Activated naive CD8-positive, alpha-beta T cell treated with anti-CD3 and anti-CD28 coated beads, Interleukin-2, amount 50 U/mL, for 24 hours (primary cell): ENCODE measurements at regions not wholly inside any gene's neighbourhood (a gene's known extent, or its start where the extent isn't known, plus 50 kb on each side); places are given as distances from the start of the nearest gene placed in this dataset.
"Not testable (repeated sequence)": the region's sequence is repeated elsewhere in the genome, so short reads cannot be mapped to it uniquely, and the experiment has no call there.

Experiments
- ATAC-seq: fragments of 150-1000 bp; cut with Tn5 transposase; one replicate; pipeline ENCODE4 v1.10.0; 2021
- DNase-seq: peaks from one replicate; pipeline ENCODE4 v3.0.0; 2021
- H3K27ac Mint-ChIP-seq: one replicate; pipeline ENCODE4 v1.8.0; 2021; ENCODE audit warnings: mild to moderate bottlenecking, mixed read lengths
- H3K27me3 Mint-ChIP-seq: one replicate; pipeline ENCODE4 v1.8.0; 2021; ENCODE audit warnings: mixed read lengths
- H3K36me3 Mint-ChIP-seq: one replicate; pipeline ENCODE4 v1.8.0; 2021; ENCODE audit warnings: low read depth, mixed read lengths
- H3K4me1 Mint-ChIP-seq: one replicate; pipeline ENCODE4 v1.8.0; 2021; ENCODE audit warnings: mixed read lengths
- H3K4me3 Mint-ChIP-seq: one replicate; pipeline ENCODE4 v1.8.0; 2021; ENCODE audit warnings: mild to moderate bottlenecking, moderate library complexity, mixed read lengths
- H3K9me3 Mint-ChIP-seq: one replicate; pipeline ENCODE4 v1.8.0; 2021; ENCODE audit warnings: mixed read lengths

DNA sequence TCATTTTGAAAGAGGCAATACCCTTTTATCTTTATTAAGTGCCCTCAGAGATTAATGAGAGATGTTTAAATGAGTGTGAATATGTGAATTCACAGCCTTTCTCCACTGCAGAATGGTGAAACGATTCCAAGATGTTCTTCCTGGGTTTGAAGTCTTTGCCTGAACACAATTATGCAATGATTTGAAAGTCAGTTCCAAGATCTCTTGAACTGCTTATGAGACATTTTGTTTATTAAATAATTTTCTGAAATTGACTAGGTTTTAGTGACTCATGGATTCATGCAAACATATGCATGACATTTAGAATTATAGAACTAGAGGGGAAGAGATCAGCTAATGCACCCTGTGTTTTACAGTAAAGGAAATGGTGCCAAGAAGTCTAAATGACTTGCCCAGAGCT is 118.1 kb upstream of the SLC38A2 start:
- Mint-ChIP-seq H3K9me3 (no peaks in the 10 kb centered on the region), H3K4me3 (no peak overlapping the region), H3K27ac (no peak overlapping the region), H3K27me3 (no peaks in the 10 kb centered on the region), H3K36me3 (no peaks in the 10 kb centered on the region), H3K4me1 (no peaks in the 10 kb centered on the region)
- no peak for ATAC-seq
- DNase-seq, result no peak

DNA sequence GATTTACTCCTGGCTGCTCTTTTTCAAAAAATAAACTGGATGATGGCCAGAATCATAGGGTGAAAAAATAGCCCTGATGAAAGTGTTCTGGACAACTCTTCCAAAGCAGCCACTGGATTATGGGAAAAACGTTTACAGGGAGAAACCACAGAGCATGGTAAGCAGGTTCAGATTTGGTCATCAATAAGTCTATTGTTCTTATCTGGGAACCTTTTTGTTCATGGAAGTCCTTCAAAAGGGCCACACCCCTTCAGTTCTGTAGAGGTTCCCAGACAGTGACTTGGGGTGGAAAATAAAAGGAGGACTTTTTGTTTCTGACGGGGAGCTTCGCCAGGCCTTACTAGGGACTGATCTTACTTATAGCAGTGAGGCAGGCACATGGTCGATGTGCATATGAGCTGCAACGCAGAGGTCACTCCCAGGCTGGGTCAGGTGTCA is 117.4 kb upstream of the SLC38A2 start:
- H3K27ac Mint-ChIP-seq, result no peak overlapping the region
- no peaks in the 10 kb centered on the region for H3K36me3 Mint-ChIP-seq
- no peak overlapping the region for H3K4me3 Mint-ChIP-seq
- no peaks in the 10 kb centered on the region for H3K9me3 Mint-ChIP-seq
- H3K4me1 Mint-ChIP-seq, result no peaks in the 10 kb centered on the region
- H3K27me3 Mint-ChIP-seq, result no peaks in the 10 kb centered on the region
- no peak for ATAC-seq
- no peak for DNase-seq

DNA sequence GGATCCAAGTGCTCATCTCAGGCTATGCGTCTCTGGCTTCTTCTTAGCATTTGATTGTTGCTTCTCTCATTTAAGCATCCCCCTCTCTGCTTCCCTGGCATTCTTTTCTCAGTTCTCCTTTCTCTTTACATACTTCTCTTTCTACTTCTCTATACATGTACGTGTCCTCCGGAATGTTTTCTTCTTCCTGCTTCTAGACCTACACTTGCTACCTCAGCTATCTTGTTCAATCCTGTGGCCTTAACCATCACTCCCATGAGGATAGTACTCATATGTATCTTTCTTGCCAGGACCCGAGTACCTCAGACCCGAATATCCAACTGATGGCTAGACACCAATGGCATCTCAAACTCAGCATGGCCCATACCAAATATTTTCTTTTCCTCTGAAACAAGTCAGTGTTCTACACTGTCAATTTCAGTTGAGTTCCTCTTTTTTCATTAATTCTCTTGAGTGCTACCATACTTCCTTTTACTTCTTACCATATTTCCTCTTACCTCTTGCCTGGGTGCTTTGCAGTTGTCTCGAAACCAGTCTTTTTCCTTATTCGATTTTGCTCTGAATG is 115.1 kb upstream of the SLC38A2 start:
- DNase-seq (no peak), ATAC-seq (no peak)
- Mint-ChIP-seq H3K27ac (no peak overlapping the region), H3K9me3 (no peaks in the 10 kb centered on the region), H3K4me1 (no peaks in the 10 kb centered on the region), H3K27me3 (no peaks in the 10 kb centered on the region), H3K4me3 (no peak overlapping the region), H3K36me3 (no peaks in the 10 kb centered on the region)

DNA sequence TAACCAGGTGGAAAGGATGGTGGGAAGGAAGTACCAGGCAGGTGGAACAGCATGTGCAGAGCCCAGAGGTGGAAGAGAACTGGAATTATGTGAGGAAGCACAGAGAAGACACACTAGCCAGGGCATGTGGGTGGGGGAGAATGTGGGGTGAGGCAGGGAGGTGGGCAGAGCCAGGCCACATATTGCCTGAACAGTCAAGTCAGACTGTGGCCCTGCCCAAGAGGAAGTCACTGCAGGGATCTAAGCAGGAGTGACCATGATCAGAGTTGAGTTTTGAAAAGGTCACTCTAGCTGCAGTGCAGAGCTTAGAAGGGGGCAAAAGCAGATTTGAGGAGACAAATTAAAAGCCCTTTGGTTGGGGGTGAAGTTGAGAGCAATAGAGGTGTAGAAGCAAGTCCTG is 114.0 kb upstream of the SLC38A2 start:
- no peak for DNase-seq
- no peaks in the 10 kb centered on the region for H3K9me3 Mint-ChIP-seq
- no peak overlapping the region for H3K4me3 Mint-ChIP-seq
- H3K4me1 Mint-ChIP-seq, result no peaks in the 10 kb centered on the region
- no peak for ATAC-seq
- no peaks in the 10 kb centered on the region for H3K36me3 Mint-ChIP-seq
- no peaks in the 10 kb centered on the region for H3K27me3 Mint-ChIP-seq
- no peak overlapping the region for H3K27ac Mint-ChIP-seq

DNA sequence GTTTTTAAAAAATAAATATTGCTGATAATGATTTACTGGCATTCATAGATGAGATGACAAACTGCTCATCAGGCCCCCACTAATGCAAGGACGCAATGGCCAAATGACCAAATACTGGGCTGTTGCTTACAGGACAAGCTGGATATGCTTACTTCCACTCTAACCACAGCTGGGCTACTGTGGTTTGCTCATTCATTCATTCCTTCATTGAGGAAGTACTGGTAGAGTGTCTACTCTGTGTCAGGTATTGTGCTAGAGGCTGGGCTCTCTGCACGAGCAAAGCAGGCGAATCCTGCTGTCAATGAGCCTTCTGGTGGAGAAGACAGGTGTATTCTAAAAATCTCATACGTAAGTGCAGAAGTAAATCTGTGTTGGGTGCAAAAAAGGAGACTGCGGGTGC is 113.3 kb upstream of the SLC38A2 start:
- Mint-ChIP-seq H3K36me3 (no peaks in the 10 kb centered on the region), H3K27me3 (no peaks in the 10 kb centered on the region), H3K4me1 (no peaks in the 10 kb centered on the region), H3K4me3 (no peak overlapping the region), H3K27ac (no peak overlapping the region), H3K9me3 (no peaks in the 10 kb centered on the region)
- DNase-seq, result no peak
- ATAC-seq, result no peak

DNA sequence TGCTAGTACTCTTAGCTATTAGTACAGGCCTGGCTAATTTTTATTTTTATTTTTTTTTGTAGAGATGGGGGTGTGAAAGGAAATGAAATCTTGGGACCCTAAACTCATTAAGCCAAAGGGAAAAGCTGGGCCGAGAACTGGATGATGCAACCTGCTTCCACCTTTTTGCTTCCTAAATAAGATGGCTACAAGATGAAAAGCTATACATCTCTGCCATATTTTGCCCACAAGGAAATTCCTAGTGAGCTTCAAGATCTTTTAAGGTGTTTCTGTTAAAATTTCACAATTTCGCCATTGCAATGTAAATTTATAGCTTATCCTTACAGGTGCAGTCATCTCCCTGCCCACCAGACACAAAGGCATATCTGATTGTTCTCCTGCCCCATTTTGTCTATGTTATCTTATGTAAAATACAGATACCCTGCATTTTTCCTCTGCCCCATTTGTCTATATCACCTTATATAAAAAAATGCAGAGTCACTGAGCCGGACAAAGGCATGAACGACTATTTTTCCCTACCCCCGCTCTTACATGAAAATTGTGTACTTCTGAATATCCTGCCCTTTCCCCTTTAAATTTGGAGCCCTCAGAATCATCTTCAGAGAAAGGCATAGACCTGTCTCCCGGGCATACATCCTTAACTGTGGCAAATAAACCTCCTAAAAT is 112.0 kb upstream of the SLC38A2 start:
- DNase-seq, result no peak
- Mint-ChIP-seq H3K4me3 (no peak overlapping the region), H3K36me3 (no peaks in the 10 kb centered on the region), H3K4me1 (no peaks in the 10 kb centered on the region), H3K27me3 (no peaks in the 10 kb centered on the region), H3K27ac (no peak overlapping the region), H3K9me3 (no peaks in the 10 kb centered on the region)
- no peak for ATAC-seq

DNA sequence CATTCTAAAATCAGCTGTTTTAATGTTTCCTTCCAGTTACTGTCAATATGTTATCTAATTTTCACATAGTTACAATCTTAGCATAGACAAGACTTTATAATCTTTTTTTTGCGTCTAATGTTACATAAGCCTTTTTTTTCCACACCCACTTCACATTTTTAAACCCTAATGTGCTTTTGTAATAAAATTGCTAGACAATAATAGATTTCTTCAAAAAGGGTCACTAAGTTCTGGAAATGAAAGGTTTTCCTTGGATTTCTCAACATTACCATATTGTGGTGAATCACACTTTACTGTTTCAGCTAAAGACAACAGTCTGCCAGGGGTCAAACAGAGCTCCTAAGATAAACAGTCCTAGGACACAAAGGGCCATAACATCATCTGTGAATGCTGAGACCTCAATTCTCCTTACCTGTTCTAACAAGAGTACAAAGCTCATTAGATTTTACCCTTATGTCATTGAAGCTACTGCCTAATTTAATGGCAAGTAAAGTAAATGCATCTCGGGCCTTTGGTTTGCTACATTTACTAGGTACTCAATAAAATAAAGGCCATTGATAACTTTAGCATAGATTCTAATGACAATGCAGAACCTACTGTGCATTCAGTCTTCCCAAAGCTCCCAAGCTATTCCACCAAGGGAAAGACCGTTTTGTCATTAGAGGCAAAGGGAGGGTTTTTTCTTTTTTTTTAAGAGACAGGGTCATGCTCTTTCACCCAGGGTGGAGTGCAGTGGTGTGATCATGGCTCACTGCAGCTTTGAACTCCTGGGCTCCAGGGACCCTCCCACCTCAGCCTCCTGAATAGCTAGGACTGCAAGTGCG is 111.2 kb upstream of the SLC38A2 start:
- H3K4me3 Mint-ChIP-seq, result no peak overlapping the region
- H3K9me3 Mint-ChIP-seq, result no peaks in the 10 kb centered on the region

DNA sequence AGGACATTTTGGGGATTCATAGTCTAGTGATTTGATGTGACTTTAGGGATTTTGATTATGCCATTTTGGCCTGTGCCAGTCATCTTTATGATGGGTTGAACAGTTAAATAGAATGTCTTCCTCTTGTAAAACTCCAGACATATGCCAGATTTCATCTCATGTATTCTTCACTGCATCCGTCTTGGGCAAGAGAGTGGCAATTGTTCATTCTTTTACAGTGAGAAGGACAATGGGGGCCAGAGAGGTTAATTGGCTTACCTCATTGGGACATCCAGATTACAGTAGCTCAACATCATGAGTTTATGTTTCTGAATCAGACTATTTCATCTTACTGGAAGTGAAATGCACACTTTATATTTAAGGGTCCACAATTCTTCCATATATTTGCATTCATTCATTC is 108.2 kb upstream of the SLC38A2 start:
- no peak overlapping the region for H3K27ac Mint-ChIP-seq
- H3K4me3 Mint-ChIP-seq, result no peak overlapping the region
- DNase-seq, result no peak
- ATAC-seq, result no peak
- H3K36me3 Mint-ChIP-seq, result no peaks in the 10 kb centered on the region
- H3K4me1 Mint-ChIP-seq, result peaks cover 4% of the 10 kb centered on the region
- H3K27me3 Mint-ChIP-seq, result no peaks in the 10 kb centered on the region
- H3K9me3 Mint-ChIP-seq, result no peaks in the 10 kb centered on the region

More for the DNA sequence above, 111.2 kb upstream of the SLC38A2 start:
- H3K27me3 Mint-ChIP-seq, result no peaks in the 10 kb centered on the region
- no peaks in the 10 kb centered on the region for H3K36me3 Mint-ChIP-seq
- DNase-seq (no peak), ATAC-seq (no peak)
- H3K4me1 Mint-ChIP-seq, result peaks cover 4% of the 10 kb centered on the region
- no peak overlapping the region for H3K27ac Mint-ChIP-seq

DNA sequence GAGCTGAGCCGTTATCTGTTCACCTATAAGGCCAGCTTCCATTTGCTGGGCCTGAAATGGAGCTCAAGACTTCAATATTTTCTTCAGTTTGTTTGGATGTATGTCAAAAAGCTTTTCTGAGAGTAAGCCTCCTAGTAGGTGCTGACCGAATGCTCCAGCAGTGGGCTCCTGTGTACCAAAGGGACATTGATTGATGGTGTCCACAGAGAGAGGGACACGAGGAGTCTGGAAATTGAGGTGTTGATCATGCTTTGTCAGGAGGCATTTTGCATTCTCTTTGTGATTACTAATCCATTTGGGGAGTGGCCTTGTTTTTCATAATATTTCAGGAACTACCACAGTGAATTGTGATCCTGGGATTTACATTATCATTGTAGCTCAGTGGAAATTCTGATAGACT is 107.7 kb upstream of the SLC38A2 start:
- Mint-ChIP-seq H3K27me3 (no peaks in the 10 kb centered on the region), H3K4me1 (peaks cover 4% of the 10 kb centered on the region), H3K36me3 (no peaks in the 10 kb centered on the region), H3K27ac (no peak overlapping the region), H3K4me3 (no peak overlapping the region), H3K9me3 (no peaks in the 10 kb centered on the region)
- DNase-seq (no peak), ATAC-seq (no peak)

DNA sequence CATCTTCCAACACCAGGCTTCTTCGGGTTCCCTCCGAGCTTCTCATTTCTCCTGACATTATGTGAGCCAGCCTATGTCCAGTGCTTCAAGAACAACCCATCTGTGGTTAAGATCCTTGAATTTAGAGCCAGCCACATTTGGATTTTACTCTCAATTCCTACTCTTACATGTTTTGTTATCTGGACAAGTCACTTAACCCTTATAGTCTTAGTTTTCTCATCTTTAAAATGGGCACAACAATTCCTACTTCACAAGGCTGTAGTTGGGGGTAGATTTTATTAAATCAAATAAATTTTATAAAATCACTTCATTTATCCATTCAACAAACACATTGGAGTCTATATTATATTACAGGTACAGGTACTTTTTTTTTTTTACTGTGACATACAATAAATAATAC is 105.5 kb upstream of the SLC38A2 start:
- DNase-seq (no peak), ATAC-seq (no peak)
- Mint-ChIP-seq H3K36me3 (no peaks in the 10 kb centered on the region), H3K4me3 (no peak overlapping the region), H3K4me1 (peaks cover 12% of the 10 kb centered on the region), H3K9me3 (no peaks in the 10 kb centered on the region), H3K27me3 (no peaks in the 10 kb centered on the region), H3K27ac (no peak overlapping the region)

DNA sequence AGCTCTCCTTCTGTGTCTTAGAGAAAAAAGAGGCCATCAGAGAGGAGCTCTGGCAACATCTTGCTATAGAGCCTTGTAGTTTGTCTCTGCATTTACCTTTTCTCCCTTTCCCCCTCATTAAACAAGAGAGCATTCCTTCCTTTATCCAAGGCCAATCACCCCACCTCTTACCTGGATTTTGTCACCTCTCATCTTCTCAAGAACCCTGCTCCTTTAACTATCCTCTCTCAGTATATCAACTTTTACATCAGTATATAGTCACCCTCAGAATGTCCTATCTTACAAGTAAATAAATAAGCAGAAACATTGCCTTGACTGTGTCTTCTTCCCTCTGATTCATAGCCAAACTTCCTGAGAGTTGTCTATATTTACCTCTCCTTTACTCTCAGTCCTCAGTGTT is 105.0 kb upstream of the SLC38A2 start:
- DNase-seq (no peak), ATAC-seq (no peak)
- H3K27ac Mint-ChIP-seq, result no peak overlapping the region
- no peak overlapping the region for H3K4me3 Mint-ChIP-seq
- no peaks in the 10 kb centered on the region for H3K9me3 Mint-ChIP-seq
- no peaks in the 10 kb centered on the region for H3K36me3 Mint-ChIP-seq
- H3K27me3 Mint-ChIP-seq, result no peaks in the 10 kb centered on the region
- H3K4me1 Mint-ChIP-seq, result peaks cover 12% of the 10 kb centered on the region

DNA sequence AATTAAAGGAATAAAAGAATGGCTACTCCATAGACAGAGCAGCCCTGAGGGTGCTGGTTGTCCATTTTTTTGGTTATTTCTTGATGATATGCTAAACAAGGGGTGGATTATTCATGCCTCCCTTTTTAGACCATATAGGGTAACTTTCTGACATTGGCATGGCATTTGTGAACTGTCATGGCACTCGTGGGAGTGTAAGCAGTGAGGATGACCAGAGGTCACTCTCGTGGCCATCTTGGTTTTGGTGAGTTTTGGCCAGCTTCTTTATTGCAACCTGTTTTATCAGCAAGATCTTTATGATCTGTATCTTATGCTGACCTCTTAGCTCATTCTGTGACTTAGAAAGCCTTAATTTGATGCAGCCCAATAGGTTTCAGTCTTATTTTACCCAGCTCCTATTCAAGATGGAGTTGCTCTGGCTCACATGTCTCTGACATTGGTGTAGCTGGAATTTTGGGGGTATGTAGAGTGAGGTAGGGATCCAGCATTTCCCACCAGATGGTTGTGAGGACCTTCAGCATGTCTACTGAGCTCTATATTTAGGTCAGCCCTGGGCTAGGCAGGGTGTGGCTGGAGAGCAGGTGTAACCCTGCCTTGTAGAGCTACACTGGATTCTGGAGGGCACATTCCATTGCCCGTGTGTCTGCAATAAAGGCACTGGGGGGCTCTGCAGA is 103.5 kb upstream of the SLC38A2 start:
- Mint-ChIP-seq H3K27me3 (no peaks in the 10 kb centered on the region), H3K4me1 (peaks cover 21% of the 10 kb centered on the region), H3K27ac (no peak overlapping the region), H3K9me3 (no peaks in the 10 kb centered on the region), H3K36me3 (no peaks in the 10 kb centered on the region), H3K4me3 (no peak overlapping the region)
- DNase-seq (no peak), ATAC-seq (no peak)

DNA sequence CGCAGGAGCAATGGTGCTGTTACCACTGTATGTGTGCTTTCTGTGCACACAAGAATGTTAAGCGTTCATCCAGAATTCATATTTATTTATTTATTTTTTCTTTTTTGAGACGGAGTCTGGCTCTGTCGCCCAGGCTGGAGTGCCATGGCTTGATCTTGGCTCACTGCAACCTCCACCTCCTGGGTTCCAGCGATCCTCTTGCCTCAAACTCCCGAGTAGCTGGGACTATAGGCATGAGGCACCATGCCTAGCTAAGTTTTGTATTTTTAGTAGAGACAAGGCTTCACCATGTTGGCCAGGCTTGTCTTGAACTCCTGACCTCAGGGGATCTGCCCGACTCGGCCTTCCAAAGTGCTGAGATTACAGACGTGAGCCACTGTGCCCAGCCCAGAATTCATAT is 101.8 kb upstream of the SLC38A2 start:
- H3K4me3 Mint-ChIP-seq, result not testable (repeated sequence)

DNA sequence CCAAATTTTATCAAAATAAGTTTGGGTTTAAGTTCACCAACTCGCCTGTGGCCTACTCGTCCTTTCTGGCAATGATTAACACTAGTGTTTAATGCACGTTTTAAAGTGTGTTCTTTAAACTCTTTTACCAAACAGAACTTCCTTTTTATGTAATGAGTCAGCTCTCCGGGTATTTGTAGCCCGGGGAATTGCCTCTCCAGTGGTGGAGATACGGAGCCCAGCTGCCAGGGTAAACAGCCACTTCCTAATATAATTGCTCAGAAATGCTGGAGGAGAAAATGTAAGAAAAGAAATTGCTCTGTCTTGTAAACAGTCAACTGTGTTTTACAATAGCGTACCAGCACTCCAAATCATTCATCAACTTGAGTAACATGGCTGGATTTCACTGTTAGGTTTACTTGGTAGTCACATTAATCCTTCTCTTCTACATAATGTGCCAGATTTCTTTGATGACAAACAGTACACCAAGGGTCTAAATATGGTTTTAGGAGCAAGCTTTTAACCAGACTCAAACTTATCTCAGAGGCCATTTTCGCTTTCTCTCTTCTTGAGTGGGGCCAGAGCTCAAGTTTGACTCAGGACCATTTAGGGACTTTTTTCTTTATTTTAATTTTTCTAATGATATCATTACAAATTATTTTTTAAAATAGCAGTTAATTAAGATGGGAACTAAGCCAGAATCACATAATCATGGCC is 101.2 kb upstream of the SLC38A2 start:
- peaks cover 34% of the 10 kb centered on the region for H3K4me1 Mint-ChIP-seq
- no peaks in the 10 kb centered on the region for H3K9me3 Mint-ChIP-seq
- H3K36me3 Mint-ChIP-seq, result no peaks in the 10 kb centered on the region
- H3K27ac Mint-ChIP-seq, result peak overlapping the region; percentile 79
- H3K27me3 Mint-ChIP-seq, result no peaks in the 10 kb centered on the region
- DNase-seq (no peak), ATAC-seq (no peak)
- peak overlapping the region; percentile 24 for H3K4me3 Mint-ChIP-seq

More for the DNA sequence above, 101.8 kb upstream of the SLC38A2 start:
- ATAC-seq, H3K9me3 Mint-ChIP-seq, H3K27me3 Mint-ChIP-seq, H3K36me3 Mint-ChIP-seq, H3K27ac Mint-ChIP-seq, DNase-seq: not testable (repeated sequence)
- peaks cover 36% of the 10 kb centered on the region for H3K4me1 Mint-ChIP-seq
